GM18861 (cell line): ENCODE measurements at regions not wholly inside any gene's neighbourhood (a gene's known extent, or its start where the extent isn't known, plus 50 kb on each side); places are given as distances from the start of the nearest gene placed in this dataset.
"Not testable (repeated sequence)": the region's sequence is repeated elsewhere in the genome, so short reads cannot be mapped to it uniquely, and the experiment has no call there.

Experiments used
- ATAC-seq: cut with Tn5 transposase; IDR thresholded peaks from one replicate; pipeline ENCODE4 v1.9.1; 2021; ENCODE audit not compliant: unreplicated experiment

DNA sequence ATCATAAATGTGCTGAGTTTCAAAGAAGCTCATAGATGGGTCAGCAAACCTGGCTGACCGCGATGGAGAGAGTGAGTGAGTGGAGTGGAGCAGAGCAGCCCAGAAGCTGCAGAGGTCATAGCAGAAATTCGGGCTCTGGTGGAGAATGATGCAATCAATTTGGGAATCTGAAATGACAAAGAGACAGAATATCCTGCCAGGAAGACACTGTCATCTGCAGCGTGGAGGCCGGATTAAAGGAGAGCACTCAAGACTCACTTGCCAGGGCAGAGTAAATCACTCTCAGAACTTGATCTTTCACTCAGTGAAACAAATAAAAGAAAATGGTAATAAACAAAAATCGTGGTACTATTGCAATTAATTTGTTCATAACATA lies 109.6 kb upstream of the RREB1 start:
- ATAC-seq, result no peak

DNA sequence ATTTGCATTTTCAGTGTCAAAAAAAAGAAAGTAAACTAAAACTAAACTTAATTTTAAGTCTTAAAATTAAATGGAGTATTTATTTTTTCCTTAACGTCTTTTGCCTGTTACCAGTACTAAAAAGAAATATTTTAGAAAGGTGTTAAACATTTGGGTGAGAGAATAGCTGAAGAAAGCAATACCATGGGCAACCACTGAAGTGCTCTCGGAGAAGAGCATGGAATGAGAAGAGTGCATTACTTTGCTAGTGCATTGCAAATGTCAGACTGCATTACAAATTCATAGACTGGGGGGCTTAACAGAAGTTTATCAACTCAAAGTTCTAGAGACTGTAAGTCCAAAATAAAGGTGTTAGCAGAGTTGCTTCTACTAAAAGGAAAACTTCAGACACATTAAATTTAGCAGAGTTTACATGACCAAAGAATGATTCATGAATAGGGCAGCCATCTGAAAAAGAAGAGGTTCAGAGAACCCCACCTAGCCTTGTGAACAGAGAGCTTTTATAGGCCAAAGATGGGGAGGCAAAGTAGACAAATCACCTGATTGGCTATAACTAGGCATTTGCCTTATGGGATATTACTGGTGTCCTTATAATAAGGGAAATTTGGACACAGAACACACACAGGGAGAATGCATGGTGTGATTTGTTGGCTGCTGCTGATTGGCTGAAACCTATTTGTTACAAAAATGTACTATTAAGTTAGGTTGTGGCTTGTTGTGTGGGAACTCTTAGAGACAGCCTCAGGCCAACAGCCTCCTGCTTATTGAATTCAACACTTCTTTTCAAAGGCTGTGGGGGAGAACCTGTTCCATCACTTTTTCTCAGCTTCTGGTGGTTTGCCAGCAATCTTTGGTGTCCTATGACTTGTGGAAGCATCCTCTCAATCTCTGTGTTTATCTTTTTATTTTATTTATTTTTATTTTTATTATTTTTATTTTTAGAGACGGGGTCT lies 106.7 kb upstream of the RREB1 start:
- no peak for ATAC-seq

DNA sequence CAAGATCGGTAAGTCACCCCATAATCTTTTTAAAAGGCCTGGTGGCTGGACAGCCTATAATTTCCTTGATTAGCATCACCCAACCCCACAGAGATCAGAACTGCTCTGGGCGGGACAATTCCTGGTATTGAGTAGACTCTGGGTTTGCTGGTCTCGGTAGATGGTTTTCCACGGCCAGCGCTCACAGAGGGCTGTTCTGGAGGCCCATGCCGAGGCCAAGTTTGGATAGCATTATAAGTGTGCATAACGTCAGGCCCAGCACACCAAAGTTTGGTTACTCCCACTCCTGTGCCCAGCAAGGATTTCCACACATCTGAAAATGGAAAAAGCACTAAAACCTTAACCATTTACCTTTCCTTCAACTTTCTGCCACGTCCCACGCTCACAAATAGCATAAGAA lies 104.7 kb upstream of the RREB1 start:
- no peak for ATAC-seq

DNA sequence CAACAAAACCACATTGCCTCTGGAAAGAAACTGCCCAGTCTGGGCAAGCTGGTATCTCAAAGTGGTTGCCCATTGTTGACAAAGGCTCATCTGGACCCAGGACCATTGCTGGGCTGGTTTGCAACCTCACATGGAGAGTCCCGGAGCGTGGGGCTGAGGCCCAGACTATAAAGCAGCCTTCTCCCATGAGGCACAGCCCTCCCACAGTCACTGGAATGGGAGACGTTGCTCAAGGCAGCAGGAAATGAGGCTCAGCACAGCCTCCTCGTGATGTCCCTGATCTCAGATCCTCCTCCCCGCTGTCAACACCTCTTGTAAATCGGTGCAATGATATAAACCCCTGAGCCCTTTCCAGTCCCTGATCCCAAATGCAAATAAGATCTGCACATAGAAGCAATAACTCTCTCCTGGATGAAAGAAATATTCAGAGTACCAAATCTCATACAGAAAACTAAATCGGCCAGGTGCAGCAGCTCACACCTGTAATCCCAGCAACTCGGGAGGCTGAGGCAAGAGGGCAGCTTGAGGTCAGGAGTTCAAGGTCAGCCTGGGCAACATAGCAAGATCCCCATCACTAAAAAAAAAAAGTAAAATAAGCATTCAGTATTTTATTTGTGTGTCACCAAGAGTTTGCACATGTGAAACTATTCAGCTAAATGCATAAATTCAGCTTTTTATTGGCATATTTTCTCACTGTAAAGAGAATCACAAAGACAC lies 103.0 kb upstream of the RREB1 start:
- no peak for ATAC-seq

DNA sequence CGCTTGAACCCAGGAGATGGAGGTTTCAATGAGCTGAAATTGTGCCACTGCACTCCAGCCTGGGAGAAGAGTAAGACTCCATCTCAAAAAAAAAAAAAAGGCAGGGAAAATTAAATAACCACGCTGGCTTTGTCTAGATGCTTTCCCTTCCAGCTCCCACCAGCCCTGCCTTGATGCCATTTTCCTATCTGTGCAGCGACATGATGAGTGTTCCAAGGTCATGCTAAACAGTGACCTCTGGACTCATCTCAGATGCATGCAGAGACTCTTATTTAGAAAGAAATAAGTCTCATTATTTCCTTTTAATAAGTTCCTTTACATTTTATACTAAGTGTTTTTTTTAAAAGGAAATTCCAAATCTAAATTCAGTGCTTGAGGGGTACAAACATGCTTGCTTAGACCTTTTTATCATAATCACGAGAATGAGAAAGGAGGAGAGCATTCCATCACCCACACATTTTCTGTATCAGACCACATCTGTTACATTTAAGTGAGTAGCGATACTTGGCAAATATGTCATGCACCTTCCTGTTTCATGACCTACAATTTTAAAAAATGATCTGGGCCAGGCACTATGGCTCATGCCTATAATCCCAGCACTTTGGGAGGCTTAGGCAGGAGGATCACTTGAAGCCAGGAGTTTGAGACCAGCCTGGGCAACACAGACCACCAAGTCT lies 101.1 kb upstream of the RREB1 start:
- no peak for ATAC-seq

DNA sequence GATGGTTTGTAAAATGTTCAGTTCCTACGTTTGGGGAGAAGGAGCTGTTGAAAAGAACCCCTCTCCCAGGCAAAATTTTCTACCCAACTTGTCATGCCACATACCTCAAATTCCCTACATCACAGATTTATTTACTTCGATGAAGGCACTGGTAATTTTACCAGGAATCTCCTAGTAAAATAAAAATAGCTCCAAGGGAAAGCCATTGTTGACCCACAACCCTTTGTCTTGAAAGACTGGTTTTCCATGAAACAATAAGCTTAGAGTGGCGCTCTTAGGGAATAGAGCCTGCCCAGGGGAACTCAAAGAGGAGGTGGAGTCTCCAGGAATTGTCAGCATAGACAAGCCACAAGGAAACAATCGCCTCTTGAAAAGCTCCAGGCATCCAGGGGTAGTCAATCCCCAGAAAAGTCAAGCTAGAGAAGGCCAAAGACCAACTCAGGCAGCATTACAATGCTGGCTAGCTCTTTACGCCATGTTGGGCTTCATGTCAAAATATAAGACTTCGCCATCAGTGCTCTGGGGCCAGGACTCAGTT lies 99.2 kb upstream of the RREB1 start:
- no peak for ATAC-seq

DNA sequence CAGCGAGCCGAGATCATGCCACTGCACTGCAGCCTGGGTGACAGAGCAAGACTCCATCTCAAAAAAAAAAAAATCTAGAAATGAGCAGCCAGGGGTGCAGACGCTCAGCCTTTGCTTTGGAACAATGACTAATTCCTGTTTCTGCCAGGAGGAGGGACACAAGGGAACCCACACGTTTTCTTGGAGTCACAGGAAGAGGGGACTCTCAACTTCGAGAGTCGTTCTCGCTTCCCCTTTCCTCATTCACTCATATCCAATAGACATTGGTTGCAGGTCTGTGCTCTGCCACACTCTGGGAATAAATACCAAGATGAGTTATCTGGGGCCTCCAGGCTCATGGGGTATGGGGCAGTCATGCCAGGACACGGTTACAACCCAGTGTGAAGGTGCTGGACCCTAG lies 91.5 kb upstream of the RREB1 start:
- no peak for ATAC-seq

DNA sequence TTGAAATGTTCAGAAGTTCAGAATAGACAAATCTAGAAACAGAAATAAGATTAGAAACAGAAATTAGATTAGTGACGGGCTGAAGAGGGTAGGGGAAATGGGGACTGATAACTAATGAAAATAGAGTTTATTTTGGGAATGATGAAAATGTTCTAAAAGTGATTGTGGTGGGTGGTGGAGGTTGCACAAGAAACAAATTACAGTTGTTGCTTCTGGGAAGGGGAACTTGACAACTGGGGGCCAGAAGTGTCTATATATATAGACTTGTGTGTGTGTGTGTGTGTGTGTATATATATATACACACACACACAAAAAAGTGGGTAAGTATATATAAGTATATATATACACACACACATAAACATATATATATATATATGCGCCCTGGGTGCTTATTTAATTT lies 86.5 kb upstream of the RREB1 start:
- no peak for ATAC-seq

DNA sequence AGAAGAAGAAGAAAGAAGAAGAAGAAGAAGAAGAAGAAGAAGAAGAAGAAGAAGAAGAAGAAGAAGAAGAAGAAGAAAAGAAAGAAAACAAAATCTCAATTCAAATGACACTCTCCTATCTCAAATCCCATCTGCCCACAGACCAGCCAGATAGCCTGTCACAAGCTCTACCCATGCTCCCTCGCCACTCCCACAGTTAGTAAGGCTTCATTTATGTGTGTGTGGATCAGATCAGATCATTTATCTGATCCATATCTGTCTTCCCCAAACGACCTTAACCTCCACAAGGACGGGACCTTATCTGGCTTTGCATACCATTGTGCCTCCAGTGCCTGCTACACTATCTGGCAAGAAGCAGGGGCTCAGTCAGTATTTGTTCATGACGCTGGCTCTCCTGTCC lies 81.9 kb upstream of the RREB1 start:
- ATAC-seq, result no peak

DNA sequence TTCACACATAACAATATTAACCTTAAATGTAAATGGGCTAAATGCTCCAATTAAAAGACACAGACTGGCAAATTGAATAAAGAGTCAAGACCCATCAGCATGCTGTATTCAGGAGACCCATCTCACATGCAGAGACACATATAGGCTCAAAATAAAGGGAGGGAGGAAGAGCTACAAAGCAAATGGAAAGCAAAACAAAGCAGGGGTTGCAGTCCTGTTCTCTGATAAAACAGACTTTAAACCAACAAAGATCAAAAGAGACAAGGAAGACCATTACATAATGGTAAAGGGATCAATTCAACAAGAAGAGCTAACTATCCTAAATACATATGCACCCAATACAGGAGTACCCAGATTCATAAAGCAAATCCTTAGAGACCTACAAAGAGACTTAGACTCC lies 78.8 kb upstream of the RREB1 start:
- ATAC-seq, result not testable (repeated sequence)

DNA sequence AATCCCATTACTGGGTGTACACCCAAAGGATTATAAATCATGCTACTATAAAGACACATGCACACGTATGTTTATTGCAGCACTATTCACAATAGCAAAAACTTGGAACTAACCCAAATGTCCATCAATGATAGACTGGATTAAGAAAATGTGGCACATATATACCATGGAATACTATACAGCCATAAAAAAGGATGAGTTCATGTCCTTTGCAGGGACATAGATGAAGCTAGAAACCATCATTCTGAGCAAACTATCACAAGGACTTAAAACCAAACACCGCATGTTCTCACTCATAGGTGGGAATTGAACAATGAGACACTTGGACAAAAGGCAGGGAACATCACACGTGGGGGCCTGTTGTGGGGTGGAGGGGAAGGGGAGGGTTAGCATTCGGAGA lies 76.8 kb upstream of the RREB1 start:
- ATAC-seq, result not testable (repeated sequence)

DNA sequence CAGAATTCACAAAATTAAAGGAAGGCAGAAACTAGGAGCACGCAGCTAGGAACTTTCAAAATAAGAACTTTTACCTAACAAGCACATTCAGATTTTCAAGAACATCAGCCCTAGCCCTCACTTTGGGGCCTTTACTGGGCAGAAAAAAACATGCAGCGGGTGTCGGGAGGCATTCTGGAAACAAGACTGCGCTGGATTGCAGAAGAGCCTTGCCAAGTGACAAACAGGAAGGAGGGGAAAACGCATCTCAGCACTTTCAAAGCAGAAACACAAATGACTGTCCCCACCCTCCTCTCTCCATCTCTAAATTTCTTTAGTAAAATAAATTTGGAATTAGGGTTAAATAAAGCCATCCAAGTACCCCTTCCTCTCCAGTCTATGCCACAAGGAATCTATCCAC lies 74.6 kb upstream of the RREB1 start:
- ATAC-seq, result no peak

DNA sequence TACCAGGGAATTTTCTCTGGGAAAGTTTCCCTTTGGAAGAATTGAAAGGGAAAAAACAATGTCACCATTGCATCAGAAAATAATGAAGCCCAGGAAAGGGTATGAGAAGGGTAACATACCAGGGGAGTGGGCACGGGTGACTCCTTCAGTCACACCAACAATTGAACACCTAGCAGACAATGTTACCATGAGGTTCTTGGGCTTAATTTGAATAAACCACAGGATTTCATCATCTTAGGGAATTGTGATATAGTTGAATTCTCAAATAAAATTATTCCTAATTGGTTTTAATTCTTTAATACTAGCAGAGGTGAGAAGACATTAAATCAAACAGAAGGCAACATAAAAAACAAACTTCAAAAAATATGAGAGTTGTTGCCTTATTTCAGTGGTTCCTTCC lies 73.7 kb upstream of the RREB1 start:
- ATAC-seq, result no peak

DNA sequence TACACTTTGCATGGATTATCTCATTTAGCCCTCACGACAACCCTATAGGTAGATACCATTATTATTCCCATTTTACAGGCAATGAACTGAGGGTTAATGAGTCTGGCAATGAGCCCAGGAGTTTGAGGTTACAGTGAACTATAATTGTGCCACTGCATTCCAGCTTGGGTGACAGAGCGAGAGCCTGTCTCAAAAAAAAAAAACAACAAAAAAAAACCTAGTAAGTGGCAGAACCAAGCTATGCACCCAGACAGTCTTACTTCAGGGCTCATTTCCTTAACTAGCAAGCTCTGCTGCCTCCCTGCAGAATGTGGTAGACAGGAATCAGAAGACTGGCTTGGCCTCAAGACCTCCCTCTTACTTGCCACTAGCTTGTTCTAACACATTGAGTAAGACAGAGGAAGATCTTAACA lies 71.9 kb upstream of the RREB1 start:
- ATAC-seq, result no peak

DNA sequence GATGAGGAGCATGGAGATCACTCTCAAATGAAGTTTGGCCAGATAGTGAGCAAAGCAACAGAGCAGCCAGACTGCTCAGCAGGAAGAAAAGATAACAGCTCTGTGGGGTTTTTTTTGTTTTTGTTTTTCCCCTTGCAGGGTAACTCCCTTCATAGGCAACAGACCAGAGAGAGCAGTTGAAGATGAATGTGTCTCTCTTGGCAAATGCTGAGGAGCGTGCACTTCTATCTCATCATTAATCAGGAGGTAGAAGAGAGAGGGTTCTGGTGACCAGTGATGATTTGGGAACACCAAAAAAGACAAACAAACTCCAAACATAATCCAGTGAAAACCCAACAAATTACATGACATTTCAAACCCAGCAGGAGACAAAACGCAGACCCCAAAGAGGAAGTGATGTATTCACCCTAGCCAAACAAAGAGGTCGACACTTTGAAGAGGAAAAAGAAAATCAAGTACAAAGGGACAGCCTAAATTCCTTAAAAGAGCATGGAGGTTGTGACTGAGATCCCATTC lies 66.2 kb upstream of the RREB1 start:
- no peak for ATAC-seq

DNA sequence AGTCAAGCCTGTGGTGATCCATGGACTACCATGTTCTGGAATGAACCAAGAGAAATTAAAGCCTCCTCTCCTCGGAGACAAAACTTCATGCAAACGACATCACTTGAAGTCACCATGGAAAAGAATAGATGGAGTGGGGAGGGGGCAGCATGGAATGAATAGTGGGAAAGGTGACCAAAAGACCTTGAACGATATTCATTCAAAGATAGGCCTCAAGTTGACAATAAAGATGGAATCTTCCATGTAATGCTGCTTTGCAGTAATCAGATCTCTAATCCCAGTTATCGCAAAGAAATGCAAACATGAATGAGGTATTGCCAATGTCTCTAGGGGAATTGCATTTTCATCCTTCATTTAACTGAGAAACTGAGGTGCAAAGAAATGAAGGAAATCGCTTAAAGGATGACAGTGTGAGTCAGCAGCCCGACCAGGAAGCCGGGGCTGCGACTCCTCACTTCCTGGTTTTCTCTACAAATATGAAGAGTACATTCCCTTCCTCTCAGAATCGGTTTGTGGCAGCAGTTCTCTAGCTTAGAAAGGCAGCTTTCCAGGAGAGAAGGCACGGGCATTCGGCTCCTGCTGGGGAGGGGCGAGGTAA lies 65.6 kb upstream of the RREB1 start:
- ATAC-seq, result no peak

DNA sequence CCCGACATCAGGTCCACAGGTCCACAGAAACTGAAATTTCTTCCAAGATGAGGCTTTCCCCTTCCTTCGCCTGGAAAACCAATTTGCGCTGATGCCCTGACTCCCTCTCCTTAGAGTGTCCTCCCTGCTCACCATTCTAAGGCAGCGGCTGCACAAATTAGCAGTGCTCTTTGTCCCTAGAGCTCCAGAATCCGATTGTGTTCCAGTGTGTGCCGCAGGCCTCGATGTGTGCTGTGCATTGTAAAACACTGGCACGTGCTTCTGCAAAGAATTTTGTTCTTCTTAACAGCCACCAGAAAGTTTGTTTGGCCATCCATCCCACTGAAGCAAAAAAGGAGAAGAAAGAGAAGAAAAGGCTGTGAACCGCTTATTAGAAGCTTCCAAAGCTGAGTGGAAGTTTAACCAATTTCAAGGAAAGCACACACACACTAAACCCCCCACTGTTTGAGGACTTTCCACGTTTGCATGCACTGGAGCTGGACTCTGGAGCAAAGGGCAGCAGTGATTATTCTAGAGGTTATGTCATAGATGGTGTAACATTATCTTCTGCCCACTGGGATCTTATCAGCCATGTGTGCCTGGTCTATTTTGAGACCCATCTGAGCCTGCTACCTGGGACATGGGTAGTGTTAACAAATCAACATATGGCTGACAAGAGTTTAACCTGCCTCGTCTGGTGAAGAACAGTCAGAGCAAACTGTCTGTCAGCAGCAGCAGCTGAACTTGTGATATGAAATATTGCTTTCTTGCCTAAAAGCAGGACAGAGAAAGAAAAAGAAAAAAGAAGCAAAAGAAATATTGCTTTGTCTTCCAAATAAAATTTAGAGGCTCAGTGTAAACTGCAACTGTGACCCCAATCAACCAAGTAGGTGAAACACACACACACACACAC lies 64.9 kb upstream of the RREB1 start:
- no peak for ATAC-seq

DNA sequence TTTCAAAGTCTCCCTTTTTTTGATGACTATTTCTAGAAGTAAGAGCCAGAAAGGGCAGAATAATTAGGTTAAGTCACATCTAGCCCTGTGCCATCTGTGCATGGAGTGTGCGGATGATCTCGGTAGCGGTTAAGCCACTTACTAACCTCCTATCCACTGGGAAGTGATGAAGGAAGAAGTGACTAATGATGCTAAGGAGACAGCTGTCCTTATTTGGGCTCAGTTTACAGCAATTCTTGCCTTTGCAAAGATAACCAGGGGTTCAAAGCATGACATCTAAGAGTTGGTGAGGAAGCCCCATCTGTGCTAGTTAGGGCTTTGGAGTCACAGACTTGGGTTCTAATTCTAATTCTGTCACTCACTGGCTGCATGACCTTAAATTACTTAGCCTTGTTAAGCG lies 62.4 kb upstream of the RREB1 start:
- no peak for ATAC-seq

DNA sequence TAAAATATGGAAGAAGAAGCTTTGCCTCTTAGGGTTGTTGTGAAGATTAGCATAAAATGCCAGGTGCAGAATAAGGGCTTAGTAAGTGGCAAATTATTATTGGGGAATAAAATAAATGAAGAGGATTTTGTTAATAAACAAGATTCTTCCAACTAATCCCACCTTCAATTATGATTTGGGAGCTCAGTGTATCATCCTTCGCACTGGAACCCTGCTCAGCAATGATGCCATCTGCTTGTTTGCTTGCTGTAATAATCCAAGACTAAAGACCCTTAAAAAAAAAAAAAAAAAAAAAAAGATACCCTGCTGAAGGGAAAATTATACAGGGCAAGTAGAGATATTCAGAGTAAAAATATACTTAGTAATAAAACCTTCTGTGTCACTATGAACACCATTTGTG lies 62.0 kb upstream of the RREB1 start:
- no peak for ATAC-seq

DNA sequence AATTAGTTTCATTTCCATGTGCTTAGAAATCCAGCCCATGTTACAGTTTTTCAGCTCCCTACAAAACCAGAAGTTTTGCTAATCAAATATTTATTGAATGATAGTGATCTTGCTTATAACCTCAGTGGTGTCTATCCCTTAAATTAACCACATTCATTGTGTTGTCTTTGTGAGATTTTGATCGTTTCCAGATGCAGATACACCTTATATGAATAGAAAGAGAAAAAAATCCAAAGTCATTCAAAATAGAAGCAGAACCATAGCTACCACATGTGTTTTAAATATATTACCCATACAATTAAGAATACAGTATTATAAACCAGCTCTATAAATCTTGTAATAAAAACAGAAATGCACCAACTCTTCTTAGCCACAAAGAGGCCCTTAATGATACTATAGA lies 60.6 kb upstream of the RREB1 start:
- ATAC-seq, result no peak
